Panc1 (cell line): ENCODE measurements at regions not wholly inside any gene's neighbourhood (a gene's known extent, or its start where the extent isn't known, plus 50 kb on each side); places are given as distances from the start of the nearest gene placed in this dataset.

Experiments used
- ATAC-seq: fragments of 200-7000 bp; cut with Tn5 transposase; 2 replicates; pipeline ENCODE4 v1.9.1; 2020; ENCODE audit warnings: mild to moderate bottlenecking, moderate library complexity
- BruUV-seq: library from RNA; stranded (reverse); fragments of 400-500 nt; replicated peaks from 2 replicates; lab custom pipeline; 2021; lab: Mats Ljungman, UMichigan
- CTCF ChIA-PET: fragments of 300-600 bp; sonication (Branson Sonifier 250); formaldehyde crosslinking; loops from one replicate; lab custom pipeline; 2022; ENCODE audit warnings: antibody characterized with exemption; lab: Charles Lee
- POLR2A ChIA-PET: fragments of 300-600 bp; sonication (Branson Sonifier 250); formaldehyde crosslinking; loops from one replicate; lab custom pipeline; 2022; ENCODE audit warnings: antibody characterized with exemption; lab: Charles Lee
- DNase-seq: peaks from one replicate; pipeline ENCODE4 v3.0.0-alpha.2; 2010; ENCODE audit warnings: low read depth, low spot score
- H3K27ac ChIP-seq: 2 replicates; pipeline ENCODE4 v1.5.1; 2011; ENCODE audit warnings: mild to moderate bottlenecking, low read length, inconsistent platforms
- H3K27me3 ChIP-seq: fragments of 200-500 bp; sonication (Bioruptor generic); 2 replicates; pipeline ENCODE4 v1.6.0; 2014; ENCODE audit warnings: low read length, inconsistent platforms; ENCODE audit not compliant: control insufficient read depth, insufficient read depth
- H3K36me3 ChIP-seq: fragments of 200-500 bp; sonication (Bioruptor generic); 2 replicates; pipeline ENCODE4 v1.5.1; 2014; ENCODE audit warnings: inconsistent platforms, mild to moderate bottlenecking, low read length, moderate library complexity; ENCODE audit not compliant: control insufficient read depth, insufficient read depth
- H3K4me1 ChIP-seq: 2 replicates; pipeline ENCODE4 v1.5.1; 2011; ENCODE audit warnings: inconsistent platforms, mild to moderate bottlenecking, low read length, moderate library complexity; ENCODE audit not compliant: control insufficient read depth, insufficient read depth
- H3K4me3 ChIP-seq, 2 experiments: 2 replicates each; pipeline ENCODE4 v1.5.1; 2011 to 2012; ENCODE audit warnings: low read depth in 2 of 2, low read length in 2 of 2, mild to moderate bottlenecking in 2 of 2, inconsistent platforms in 1 of 2, moderate library complexity in 1 of 2
- H3K9me3 ChIP-seq: fragments of 200-500 bp; sonication (Bioruptor generic); 2 replicates; pipeline ENCODE4 v1.5.1; 2014; ENCODE audit warnings: low read depth, mild to moderate bottlenecking, inconsistent platforms, low read length, moderate library complexity; ENCODE audit not compliant: control insufficient read depth, insufficient read depth
- CTCF ChIP-seq: fragments of 450-650 bp; IDR thresholded peaks from 2 replicates; pipeline ENCODE4 v1.5.1; 2017; ENCODE audit warnings: mild to moderate bottlenecking
- POLR2AphosphoS5 ChIP-seq: IDR thresholded peaks from 2 replicates; pipeline ENCODE4 v1.6.1; 2012; ENCODE audit warnings: mild to moderate bottlenecking, low read depth, low read length, moderate library complexity
- REST ChIP-seq, 2 experiments: IDR thresholded peaks; 2 replicates each; pipeline ENCODE4 v1.6.1; 2011 to 2012; ENCODE audit warnings: low read depth in 2 of 2, control low read depth in 1 of 2, low read length in 1 of 2, mild to moderate bottlenecking in 1 of 2, moderate library complexity in 1 of 2; ENCODE audit not compliant: insufficient read depth in 1 of 2
- SIN3A ChIP-seq: IDR thresholded peaks from 2 replicates; pipeline ENCODE4 v1.6.1; 2012; ENCODE audit warnings: low read depth, mild to moderate bottlenecking, low read length, moderate library complexity, borderline replicate concordance; ENCODE audit not compliant: insufficient read depth
- TCF7L2 ChIP-seq: IDR thresholded peaks from 2 replicates; pipeline ENCODE4 v1.6.1; 2011; ENCODE audit warnings: mild to moderate bottlenecking, low read depth, low read length, inconsistent platforms
- in situ Hi-C: cut with HindIII; loops from 2 replicates; pipeline ENCODE4 v1.10.0; 2016; ENCODE audit warnings: low sequenced_read_pairs, low pct_unique_long_range_greater_than_20kb
- intact Hi-C: fragments of 100-400 bp; cut with micrococcal nuclease; formaldehyde crosslinking; loops from one replicate; pipeline ENCODE4 v1.10.0; 2022; ENCODE audit not compliant: unreplicated experiment

- H3K9me3 ChIP-seq = no peaks in the 10 kb centered on the region
- ChIA-PET CTCF (no interaction called here), POLR2A (no interaction called here)
- no peaks in the 10 kb centered on the region for H3K4me1 ChIP-seq
- no peaks in the 10 kb centered on the region for H3K36me3 ChIP-seq
- TF ChIP-seq TCF7L2 = no peak
- BruUV-seq = no TSS peak
- in situ Hi-C loops = no loop called here
- ATAC-seq (no peak), DNase-seq (no peak)
- intact Hi-C loops = no loop called here
- H3K27ac ChIP-seq = no peak overlapping the region
- H3K4me3 ChIP-seq = no peak overlapping the region
- peaks cover 4% of the 10 kb centered on the region; the same call in 1 of the 2 replicates for H3K27me3 ChIP-seq
These were observed 261.2 kb downstream of the CLIC5 start for GRCh38 chr6:45754432-45754831.

- no peaks in the 10 kb centered on the region for H3K36me3 ChIP-seq
- no TSS peak for BruUV-seq
- peaks cover 2% of the 10 kb centered on the region; the same call in 1 of the 2 replicates for H3K27me3 ChIP-seq
- in situ Hi-C loops = no loop called here
- H3K4me3 ChIP-seq = no peak overlapping the region
- no peaks in the 10 kb centered on the region for H3K4me1 ChIP-seq
- intact Hi-C loops = no loop called here
- ATAC-seq = no peak
- no peaks in the 10 kb centered on the region for H3K9me3 ChIP-seq
- TF ChIP-seq SIN3A (no peak), TCF7L2 (no peak)
- DNase-seq = no peak
- ChIA-PET POLR2A (no interaction called here), CTCF (no interaction called here)
- no peak overlapping the region for H3K27ac ChIP-seq
These were observed 269.6 kb downstream of the CLIC5 start for GRCh38 chr6:45746046-45746445.

- no peak overlapping the region for H3K4me3 ChIP-seq
- ChIA-PET POLR2A (interaction anchor here (0.6 kb wide), 1 partner anchor 1108 kb away, joined by 13 read pairs; no protein-coding TSS in a partner anchor), CTCF (no interaction called here)
- H3K36me3 ChIP-seq = no peaks in the 10 kb centered on the region
- H3K27me3 ChIP-seq = no peaks in the 10 kb centered on the region
- DNase-seq = no peak
- H3K4me1 ChIP-seq = no peaks in the 10 kb centered on the region
- BruUV-seq = no TSS peak
- intact Hi-C loops = no loop called here
- in situ Hi-C loops = no loop called here
- no peak overlapping the region for H3K27ac ChIP-seq
- ATAC-seq = no peak
- H3K9me3 ChIP-seq = no peaks in the 10 kb centered on the region
- TF ChIP-seq CTCF = no peak
- TF ChIP-seq SIN3A = no peak
- no peak for TF ChIP-seq TCF7L2
- no peak for TF ChIP-seq POLR2AphosphoS5
- no peak for TF ChIP-seq REST (IDR thresholded peaks at IDR 0.05; ENCODE audit: insufficient read depth in 1 of 2, low read depth in 2 of 2, low read length in 1 of 2)
These were observed 272.5 kb downstream of the CLIC5 start for GRCh38 chr6:45743028-45743615.
